ENCODE measurements at regions not wholly inside any gene's neighbourhood (a gene's known extent, or its start where the extent isn't known, plus 50 kb on each side); places are given as distances from the start of the nearest gene placed in this dataset.

GRCh38 chr2:15875969-15876705, 64.2 kb upstream of the MYCN start:
- Histone ChIP-seq H3K4me1 (ENCODE audit: control insufficient read depth in 1 of 2, low read depth in 2 of 2) (no peaks in the 10 kb centered on the region), H3K36me3 (no peaks in the 10 kb centered on the region), H3K27ac (no peak overlapping the region), H3K9me3 (no peaks in the 10 kb centered on the region), H3K4me3 (no peak overlapping the region), H3K27me3 (replicated peaks; ENCODE audit: insufficient read depth) (no peaks in the 10 kb centered on the region)
- ATAC-seq (ENCODE audit: insufficient number of reproducible peaks, low FRiP score, low read depth) (no peak), DNase-seq (ENCODE audit: low spot score) (no peak)
- TF ChIP-seq CTCF (IDR thresholded peaks at IDR 0.05), result no peak

- no peaks in the 10 kb centered on the region for H3K4me1 ChIP-seq (ENCODE audit: control insufficient read depth in 1 of 2, low read depth in 2 of 2)
- H3K9me3 ChIP-seq, result no peaks in the 10 kb centered on the region
- no peaks in the 10 kb centered on the region for H3K36me3 ChIP-seq
- H3K4me3 ChIP-seq, result no peak overlapping the region
- H3K27me3 ChIP-seq (replicated peaks; ENCODE audit: insufficient read depth), result no peaks in the 10 kb centered on the region
- ATAC-seq (ENCODE audit: insufficient number of reproducible peaks, low FRiP score, low read depth) (no peak), DNase-seq (ENCODE audit: low spot score) (no peak)
- no peak for TF ChIP-seq CTCF (IDR thresholded peaks at IDR 0.05)
- no peak overlapping the region for H3K27ac ChIP-seq
These were observed 59.9 kb upstream of the MYCN start for GRCh38 chr2:15880226-15881119.

GRCh38 chr2:15881120-15881433, 59.3 kb upstream of the MYCN start:
- no peak overlapping the region for H3K27ac ChIP-seq
- H3K4me1 ChIP-seq (ENCODE audit: control insufficient read depth in 1 of 2, low read depth in 2 of 2), result no peaks in the 10 kb centered on the region
- no peak for ATAC-seq (ENCODE audit: insufficient number of reproducible peaks, low FRiP score, low read depth)
- H3K4me3 ChIP-seq, result no peak overlapping the region
- no peaks in the 10 kb centered on the region for H3K27me3 ChIP-seq (replicated peaks; ENCODE audit: insufficient read depth)
- no peak for TF ChIP-seq CTCF (IDR thresholded peaks at IDR 0.05)
- no peaks in the 10 kb centered on the region for H3K36me3 ChIP-seq
- DNase-seq (ENCODE audit: low spot score), result no peak
- no peaks in the 10 kb centered on the region for H3K9me3 ChIP-seq

- no peak overlapping the region for H3K4me3 ChIP-seq
- DNase-seq (ENCODE audit: low spot score) (no peak), ATAC-seq (ENCODE audit: insufficient number of reproducible peaks, low FRiP score, low read depth) (no peak)
- no peak for TF ChIP-seq CTCF (IDR thresholded peaks at IDR 0.05)
- H3K27ac ChIP-seq, result no peak overlapping the region
- no peaks in the 10 kb centered on the region for H3K36me3 ChIP-seq
- H3K27me3 ChIP-seq (replicated peaks; ENCODE audit: insufficient read depth), result no peaks in the 10 kb centered on the region
- H3K4me1 ChIP-seq (ENCODE audit: control insufficient read depth in 1 of 2, low read depth in 2 of 2), result no peaks in the 10 kb centered on the region
- no peaks in the 10 kb centered on the region for H3K9me3 ChIP-seq
These were observed 58.7 kb upstream of the MYCN start for GRCh38 chr2:15881676-15882075.

GRCh38 chr2:15882761-15883497, 57.4 kb upstream of the MYCN start:
- H3K4me3 ChIP-seq, result no peak overlapping the region
- no peaks in the 10 kb centered on the region for H3K4me1 ChIP-seq (ENCODE audit: control insufficient read depth in 1 of 2, low read depth in 2 of 2)
- no peak for ATAC-seq (ENCODE audit: insufficient number of reproducible peaks, low FRiP score, low read depth)
- TF ChIP-seq CTCF (IDR thresholded peaks at IDR 0.05), result no peak
- no peaks in the 10 kb centered on the region for H3K9me3 ChIP-seq
- H3K27me3 ChIP-seq (replicated peaks; ENCODE audit: insufficient read depth), result no peaks in the 10 kb centered on the region
- no peak overlapping the region for H3K27ac ChIP-seq
- no peak for DNase-seq (ENCODE audit: low spot score)
- no peaks in the 10 kb centered on the region for H3K36me3 ChIP-seq

Measured in thoracic aorta (tissue), 2 donors.